Left cardiac atrium (tissue), 4 donors: ENCODE measurements at regions not wholly inside any gene's neighbourhood (a gene's known extent, or its start where the extent isn't known, plus 50 kb on each side); places are given as distances from the start of the nearest gene placed in this dataset.

ENCODE experiments used
- ATAC-seq, 2 donors: fragments of 200-7000 bp; cut with Tn5 transposase; one replicate each; pipeline ENCODE4 v1.9.1; 2020; ENCODE audit warnings: mild to moderate bottlenecking in 2 of 2, moderate library complexity in 2 of 2
- DNase-seq: peaks from one replicate; pipeline ENCODE4 v3.0.0-alpha.2; 2020
- intact Hi-C, 2 donors: fragments of 100-400 bp; cut with DNase I; formaldehyde crosslinking; loops; one replicate each; pipeline versions ENCODE4 v1.14.1 to v1.15.1; 2022 to 2023
- donor health status: DM: no; HTN: yes; CAD: no.
- donor health status: DM: no; HTN: yes; CAD: no; lungs with severe emphysema.
- donor health status: DM: yes; HTN: yes; CAD: no.
- donor health status: Dilated cardiomyopathy.

GRCh38 chr21:31479714-31480113, 135.7 kb upstream of the TIAM1 start:
- ATAC-seq (no peak), DNase-seq (no peak)
- intact Hi-C loops = no loop called here

GRCh38 chr21:31479222-31479621, 135.2 kb upstream of the TIAM1 start:
- no peak for ATAC-seq
- intact Hi-C loops = no loop called here
- no peak for DNase-seq

- intact Hi-C loops = no loop called here
- ATAC-seq = no peak
These were observed 132.4 kb upstream of the TIAM1 start for GRCh38 chr21:31476263-31477022.

GRCh38 chr21:31475223-31475622, 131.2 kb upstream of the TIAM1 start:
- DNase-seq (no peak), ATAC-seq (no peak)
- intact Hi-C loops = no loop called here

More at GRCh38 chr21:31476263-31477022, 132.4 kb upstream of the TIAM1 start:
- DNase-seq = no peak

- intact Hi-C loops = no loop called here
- peak in 1 of 2 donors; percentile 34 for ATAC-seq
- DNase-seq = no peak
These were observed 129.8 kb upstream of the TIAM1 start for GRCh38 chr21:31473685-31474345.

DNA sequence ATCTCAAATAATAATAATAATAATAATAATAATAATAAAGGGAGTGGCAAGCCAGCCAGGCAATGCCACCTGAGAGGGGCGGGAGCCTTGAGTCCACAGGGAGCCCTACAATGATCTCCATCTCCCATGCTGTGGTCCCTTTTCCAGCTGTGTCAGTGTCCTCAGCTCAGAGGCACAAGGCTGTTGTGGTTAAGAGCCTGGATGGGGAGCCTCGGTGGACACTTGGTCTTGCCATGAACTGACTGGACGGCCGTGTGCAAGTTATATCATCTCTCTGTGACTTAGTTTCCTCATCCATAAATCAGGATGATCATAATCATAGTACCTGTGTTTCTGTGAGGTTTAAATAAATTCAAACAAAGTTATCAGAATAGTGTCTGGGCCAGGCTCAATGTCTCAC, 127.8 kb upstream of the TIAM1 start:
- ATAC-seq = no peak
- intact Hi-C loops = no loop called here

GRCh38 chr21:31470896-31471694, 127.0 kb upstream of the TIAM1 start:
- ATAC-seq = no peak
- intact Hi-C loops = no loop called here
- no peak for DNase-seq

More for the DNA sequence above, 127.8 kb upstream of the TIAM1 start:
- DNase-seq = no peak

GRCh38 chr21:31460980-31461379, 116.9 kb upstream of the TIAM1 start:
- intact Hi-C loops = no loop called here
- ATAC-seq (no peak), DNase-seq (no peak)

DNA sequence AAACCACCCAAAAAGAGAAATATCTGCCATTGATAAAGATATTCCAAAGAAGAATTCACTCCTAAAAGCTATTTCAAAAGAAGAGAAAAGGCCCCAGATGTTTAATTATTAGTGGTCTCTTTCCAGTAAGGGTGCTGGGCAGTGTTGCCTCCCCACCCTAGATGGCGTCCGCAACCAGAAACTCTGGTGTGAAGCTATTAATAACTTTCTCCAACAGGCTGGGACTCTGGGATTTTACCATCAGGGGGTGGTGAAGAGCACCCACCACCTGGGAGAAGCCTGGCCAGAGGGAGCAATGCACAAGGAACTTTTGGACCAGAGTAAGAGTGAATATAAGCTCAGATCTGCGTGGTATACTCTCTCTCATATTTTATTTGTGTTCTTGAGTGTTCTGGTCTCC, 115.4 kb upstream of the TIAM1 start:
- intact Hi-C loops = no loop called here
- ATAC-seq (no peak), DNase-seq (no peak)

GRCh38 chr21:31457675-31458074, 113.6 kb upstream of the TIAM1 start:
- intact Hi-C loops = no loop called here
- DNase-seq = no peak
- no peak for ATAC-seq

DNA sequence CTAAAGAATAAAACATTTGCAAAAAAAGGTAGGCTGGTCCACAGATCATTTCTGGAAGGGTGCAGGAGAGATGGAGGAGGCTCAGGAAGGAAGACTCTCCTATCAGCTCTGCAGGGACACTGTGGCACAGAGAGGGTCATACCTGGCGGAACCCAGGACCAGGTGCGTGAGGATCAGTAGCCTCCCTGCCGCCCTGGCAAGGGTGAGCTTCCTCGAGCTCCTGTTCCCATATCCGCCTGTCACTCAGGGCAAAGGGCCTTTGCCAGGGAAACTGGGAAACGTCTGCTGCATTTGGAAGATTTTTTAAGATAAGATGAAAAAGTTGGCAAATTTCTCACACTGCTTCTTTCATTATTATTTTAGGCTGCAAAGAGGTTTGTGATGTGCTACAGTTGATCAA, 112.1 kb upstream of the TIAM1 start:
- no peak for ATAC-seq
- no peak for DNase-seq
- intact Hi-C loops = no loop called here

DNA sequence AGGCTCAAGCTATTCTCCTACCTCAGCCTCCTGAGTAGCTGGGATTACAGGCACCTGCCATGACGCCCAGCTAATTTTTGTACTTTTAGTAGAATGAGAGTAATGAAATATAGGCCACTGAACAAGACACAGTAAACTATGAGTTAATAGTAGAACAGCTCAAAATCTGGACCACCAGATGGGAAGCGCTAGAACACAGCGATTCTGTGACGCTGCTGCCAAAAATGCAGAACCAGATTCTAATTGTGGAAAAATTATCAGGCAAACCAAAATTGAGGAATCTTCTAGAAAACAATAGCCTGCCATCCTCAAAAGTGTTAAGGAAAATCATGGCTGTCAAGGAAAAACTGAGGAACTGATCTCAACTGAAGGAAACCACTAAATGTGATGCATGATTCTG, 111.4 kb upstream of the TIAM1 start:
- DNase-seq (no peak), ATAC-seq (no peak)
- intact Hi-C loops = no loop called here

GRCh38 chr21:31450980-31451379, 106.9 kb upstream of the TIAM1 start:
- no peak for ATAC-seq
- no peak for DNase-seq
- intact Hi-C loops = no loop called here

- intact Hi-C loops = no loop called here
These were observed 106.0 kb upstream of the TIAM1 start for GRCh38 chr21:31449921-31450535.

DNA sequence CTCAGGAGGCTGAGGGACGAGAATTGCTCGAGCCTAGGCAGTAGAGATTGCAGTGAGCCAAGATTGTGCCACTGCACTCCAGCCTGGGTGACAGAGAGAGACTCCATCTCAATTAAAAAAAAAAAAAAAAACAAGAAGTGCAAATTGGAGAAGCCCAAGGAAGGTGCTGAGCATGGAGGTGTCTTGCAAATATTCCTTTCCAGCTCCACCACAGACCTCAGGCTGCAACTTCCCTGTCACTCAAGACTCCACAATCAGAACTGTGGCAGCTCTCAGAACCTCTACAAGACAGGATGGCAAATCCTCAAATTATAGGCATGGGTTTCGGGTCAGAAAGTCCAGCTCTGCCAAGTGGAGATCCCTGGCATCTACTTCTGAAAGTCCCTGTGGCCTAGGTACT, 104.4 kb upstream of the TIAM1 start:
- intact Hi-C loops = no loop called here
- ATAC-seq (no peak), DNase-seq (no peak)

More at GRCh38 chr21:31449921-31450535, 106.0 kb upstream of the TIAM1 start:
- DNase-seq (no peak), ATAC-seq (no peak)

DNA sequence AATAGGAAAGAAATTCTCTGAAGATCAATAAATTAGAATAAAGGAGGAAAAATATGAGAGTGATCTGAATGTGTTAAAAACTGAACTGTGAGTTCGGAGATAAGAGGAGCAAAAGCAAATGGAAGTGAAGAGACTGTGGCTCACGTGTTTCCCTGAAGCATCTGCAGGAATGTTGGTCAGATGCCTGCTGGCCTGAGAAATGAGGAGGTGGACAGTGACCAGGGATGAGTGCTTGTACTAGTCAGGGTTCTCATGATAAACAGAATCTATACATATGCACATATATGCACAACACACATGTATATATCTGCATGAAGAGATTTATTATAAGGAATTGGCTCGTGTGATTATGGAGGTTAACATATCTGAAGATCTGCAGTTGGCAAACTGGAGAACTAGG, 103.4 kb upstream of the TIAM1 start:
- intact Hi-C loops = no loop called here
- no peak for DNase-seq
- peak; percentile 53 to 83 for ATAC-seq

DNA sequence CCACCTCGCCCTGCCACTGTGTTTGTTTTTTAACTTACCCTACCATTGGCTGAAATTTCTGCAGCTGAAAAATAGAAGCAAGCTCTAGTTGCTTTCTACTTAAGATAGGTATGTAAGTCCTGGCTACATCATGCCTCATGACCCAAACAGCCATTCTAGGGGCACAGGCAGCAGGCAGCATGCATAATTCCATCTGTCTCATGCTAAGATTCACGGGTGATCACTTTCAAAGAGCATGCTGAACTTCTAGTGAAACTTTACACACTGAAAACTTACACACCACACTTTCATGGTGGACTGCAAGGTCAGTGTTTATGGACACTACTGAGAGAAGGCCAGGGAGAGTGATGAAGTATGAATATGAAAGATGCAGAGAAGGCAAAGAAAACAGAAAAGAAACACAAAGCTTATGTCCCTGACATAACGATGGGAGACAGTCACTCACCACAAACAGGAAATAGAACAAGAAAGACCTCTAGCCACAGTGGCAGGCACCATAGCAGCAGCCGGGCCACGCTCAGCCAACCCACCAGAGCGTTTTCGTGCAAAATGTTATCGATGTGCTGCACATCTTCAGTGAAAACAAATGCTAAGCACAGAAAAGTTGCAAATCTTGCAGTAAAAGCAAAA, 102.3 kb upstream of the TIAM1 start:
- intact Hi-C loops = no loop called here

GRCh38 chr21:31445137-31445536, 101.1 kb upstream of the TIAM1 start:
- ATAC-seq (no peak), DNase-seq (no peak)
- intact Hi-C loops = no loop called here

More for the DNA sequence above, 102.3 kb upstream of the TIAM1 start:
- DNase-seq (no peak), ATAC-seq (no peak)
